Left ventricle myocardium inferior (tissue), 1 donor: ENCODE measurements at regions not wholly inside any gene's neighbourhood (a gene's known extent, or its start where the extent isn't known, plus 50 kb on each side); places are given as distances from the start of the nearest gene placed in this dataset.

Experiments
- DNase-seq: peaks from one replicate; pipeline ENCODE4 v3.0.0-alpha.2; 2020
- H3K27ac ChIP-seq: fragments of 200-600 bp; replicated peaks from 2 replicates; pipeline ENCODE4 v1.8.0; 2021
- H3K27me3 ChIP-seq: fragments of 200-600 bp; 2 replicates; pipeline ENCODE4 v1.8.0; 2021; ENCODE audit warnings: low read depth
- H3K36me3 ChIP-seq: fragments of 200-600 bp; 2 replicates; pipeline ENCODE4 v1.8.0; 2021
- H3K4me1 ChIP-seq: fragments of 200-600 bp; 2 replicates; pipeline ENCODE4 v1.8.0; 2021
- H3K4me3 ChIP-seq: fragments of 200-600 bp; 2 replicates; pipeline ENCODE4 v1.8.0; 2021; ENCODE audit warnings: mild to moderate bottlenecking, moderate library complexity
- H3K9me3 ChIP-seq: fragments of 200-600 bp; replicated peaks from 2 replicates; pipeline ENCODE4 v1.8.0; 2021
- CTCF ChIP-seq: fragments of 200-600 bp; IDR thresholded peaks from 2 replicates; pipeline ENCODE4 v1.8.0; 2021; ENCODE audit warnings: antibody characterized with exemption, mild to moderate bottlenecking, borderline replicate concordance
- intact Hi-C: fragments of 100-400 bp; cut with micrococcal nuclease; formaldehyde crosslinking; loops from one replicate; pipeline ENCODE4 v1.11.0; 2022
- donor health status: DM: no; HTN: yes; CAD: no; lungs with severe emphysema.

- peaks cover 23% of the 10 kb centered on the region for H3K4me1 ChIP-seq
- intact Hi-C loops = no loop called here
- TF ChIP-seq CTCF = no peak
- no peaks in the 10 kb centered on the region for H3K36me3 ChIP-seq
- no peaks in the 10 kb centered on the region for H3K9me3 ChIP-seq
- DNase-seq = no peak
- H3K4me3 ChIP-seq = no peak overlapping the region
- H3K27ac ChIP-seq = no peak overlapping the region
- no peaks in the 10 kb centered on the region for H3K27me3 ChIP-seq
Observed at GRCh38 chr4:138678985-138679746, 336.4 kb upstream of the NOCT start.

GRCh38 chr4:138677748-138678147 lies 337.8 kb upstream of the NOCT start:
- H3K27me3 ChIP-seq = no peaks in the 10 kb centered on the region
- H3K9me3 ChIP-seq = no peaks in the 10 kb centered on the region
- intact Hi-C loops = no loop called here
- TF ChIP-seq CTCF = no peak
- H3K27ac ChIP-seq = no peak overlapping the region
- DNase-seq = no peak
- H3K4me3 ChIP-seq = no peak overlapping the region
- peaks cover 27% of the 10 kb centered on the region for H3K4me1 ChIP-seq
- no peaks in the 10 kb centered on the region for H3K36me3 ChIP-seq

- no peaks in the 10 kb centered on the region for H3K9me3 ChIP-seq
- TF ChIP-seq CTCF = no peak
- no peak overlapping the region for H3K4me3 ChIP-seq
- no peaks in the 10 kb centered on the region for H3K36me3 ChIP-seq
- no peak for DNase-seq
- no peak overlapping the region for H3K27ac ChIP-seq
- H3K27me3 ChIP-seq = no peaks in the 10 kb centered on the region
- peaks cover 27% of the 10 kb centered on the region for H3K4me1 ChIP-seq
- intact Hi-C loops = no loop called here
Observed at GRCh38 chr4:138677212-138677611, 338.4 kb upstream of the NOCT start.

GRCh38 chr4:138675685-138676084 lies 339.9 kb upstream of the NOCT start:
- peaks cover 26% of the 10 kb centered on the region for H3K4me1 ChIP-seq
- H3K9me3 ChIP-seq = no peaks in the 10 kb centered on the region
- H3K36me3 ChIP-seq = no peaks in the 10 kb centered on the region
- DNase-seq = no peak
- H3K27ac ChIP-seq = no peak overlapping the region
- no peaks in the 10 kb centered on the region for H3K27me3 ChIP-seq
- H3K4me3 ChIP-seq = no peak overlapping the region
- no peak for TF ChIP-seq CTCF
- intact Hi-C loops = no loop called here

- H3K4me1 ChIP-seq = peaks cover 25% of the 10 kb centered on the region
- H3K27me3 ChIP-seq = no peaks in the 10 kb centered on the region
- no peak for TF ChIP-seq CTCF
- H3K4me3 ChIP-seq = no peak overlapping the region
- H3K9me3 ChIP-seq = no peaks in the 10 kb centered on the region
- no peak for DNase-seq
- intact Hi-C loops = no loop called here
- no peaks in the 10 kb centered on the region for H3K36me3 ChIP-seq
- H3K27ac ChIP-seq = no peak overlapping the region
Observed at GRCh38 chr4:138674209-138674608, 341.4 kb upstream of the NOCT start.
